ENCODE measurements at regions not wholly inside any gene's neighbourhood (a gene's known extent, or its start where the extent isn't known, plus 50 kb on each side); places are given as distances from the start of the nearest gene placed in this dataset.

DNA sequence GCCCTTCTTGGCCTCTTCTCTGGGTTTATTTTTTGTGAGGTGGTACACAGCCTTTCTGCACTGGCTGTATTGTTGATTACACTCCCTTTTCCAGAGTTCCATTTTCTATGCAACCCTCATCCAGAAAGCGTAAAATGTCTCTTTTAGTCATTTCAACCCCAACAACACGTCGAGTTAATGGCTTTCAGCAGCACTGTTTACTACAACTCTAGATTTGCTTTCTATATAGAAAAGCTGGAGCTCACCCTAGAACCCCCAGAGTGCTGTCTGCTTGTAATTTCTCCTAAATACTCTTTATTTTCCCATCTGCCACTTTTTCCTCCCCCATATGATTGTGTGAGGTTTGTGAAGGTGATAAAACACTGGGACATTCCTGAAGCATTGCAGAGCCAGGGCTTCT, 148.9 kb upstream of the TMTC4 start:
- TF ChIP-seq, protein P1, sequence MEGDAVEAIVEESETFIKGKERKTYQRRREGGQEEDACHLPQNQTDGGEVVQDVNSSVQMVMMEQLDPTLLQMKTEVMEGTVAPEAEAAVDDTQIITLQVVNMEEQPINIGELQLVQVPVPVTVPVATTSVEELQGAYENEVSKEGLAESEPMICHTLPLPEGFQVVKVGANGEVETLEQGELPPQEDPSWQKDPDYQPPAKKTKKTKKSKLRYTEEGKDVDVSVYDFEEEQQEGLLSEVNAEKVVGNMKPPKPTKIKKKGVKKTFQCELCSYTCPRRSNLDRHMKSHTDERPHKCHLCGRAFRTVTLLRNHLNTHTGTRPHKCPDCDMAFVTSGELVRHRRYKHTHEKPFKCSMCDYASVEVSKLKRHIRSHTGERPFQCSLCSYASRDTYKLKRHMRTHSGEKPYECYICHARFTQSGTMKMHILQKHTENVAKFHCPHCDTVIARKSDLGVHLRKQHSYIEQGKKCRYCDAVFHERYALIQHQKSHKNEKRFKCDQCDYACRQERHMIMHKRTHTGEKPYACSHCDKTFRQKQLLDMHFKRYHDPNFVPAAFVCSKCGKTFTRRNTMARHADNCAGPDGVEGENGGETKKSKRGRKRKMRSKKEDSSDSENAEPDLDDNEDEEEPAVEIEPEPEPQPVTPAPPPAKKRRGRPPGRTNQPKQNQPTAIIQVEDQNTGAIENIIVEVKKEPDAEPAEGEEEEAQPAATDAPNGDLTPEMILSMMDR (IDR thresholded peaks at IDR 0.05), result no peak
- TF ChIP-seq EZH2 (IDR thresholded peaks at IDR 0.05), result no peak
- no peak for TF ChIP-seq EZH2phosphoT487 (IDR thresholded peaks at IDR 0.05)
